SK-N-SH treated with all-trans-retinoic acid at 6 μM for 48 hours (cell line): ENCODE measurements at regions not wholly inside any gene's neighbourhood (a gene's known extent, or its start where the extent isn't known, plus 50 kb on each side); places are given as distances from the start of the nearest gene placed in this dataset.

Experiments
- ATAC-seq: fragments of 200-7000 bp; cut with Tn5 transposase; 3 replicates; pipeline ENCODE4 v1.9.1; 2020; ENCODE audit warnings: mild to moderate bottlenecking, moderate library complexity
- BACH2 ChIP-seq: fragments of 250-450 bp; sonication (Bioruptor Pico); IDR thresholded peaks from 2 replicates; pipeline ENCODE4 v1.9.0; 2021; ENCODE audit warnings: mild to moderate bottlenecking, borderline replicate concordance
- CREB5 ChIP-seq: fragments of 250-450 bp; sonication (Bioruptor Pico); IDR thresholded peaks from 2 replicates; pipeline ENCODE4 v1.5.1; 2020; ENCODE audit warnings: low read depth, mild to moderate bottlenecking, moderate library complexity
- CSDC2 ChIP-seq: fragments of 250-450 bp; sonication (Bioruptor Pico); IDR thresholded peaks from 2 replicates; pipeline ENCODE4 v1.5.0; 2020; ENCODE audit warnings: mild to moderate bottlenecking, moderate library complexity
- CSRNP3 ChIP-seq: fragments of 250-450 bp; sonication (Bioruptor Pico); IDR thresholded peaks from 2 replicates; pipeline ENCODE4 v1.5.1; 2021; ENCODE audit warnings: mild to moderate bottlenecking, moderate library complexity
- ESRRG ChIP-seq: fragments of 250-450 bp; sonication (Bioruptor Pico); IDR thresholded peaks from 2 replicates; pipeline ENCODE4 v1.6.1; 2021; ENCODE audit warnings: mild to moderate bottlenecking
- GLIS3 ChIP-seq: fragments of 250-450 bp; sonication (Bioruptor Pico); IDR thresholded peaks from 2 replicates; pipeline ENCODE4 v1.5.0; 2020; ENCODE audit warnings: mild to moderate bottlenecking, moderate library complexity
- ISL1 ChIP-seq: fragments of 250-450 bp; sonication (Bioruptor Pico); IDR thresholded peaks from 2 replicates; pipeline ENCODE4 v2.1.2; 2022; ENCODE audit warnings: mild to moderate bottlenecking, moderate library complexity
- OSR1 ChIP-seq: fragments of 250-450 bp; sonication (Bioruptor Pico); IDR thresholded peaks from 2 replicates; pipeline ENCODE4 v1.8.0; 2022; ENCODE audit warnings: moderate library complexity, mild to moderate bottlenecking, inconsistent platforms
- PPARA ChIP-seq: fragments of 250-450 bp; sonication (Bioruptor Pico); IDR thresholded peaks from 2 replicates; pipeline ENCODE4 v1.5.0; 2020; ENCODE audit warnings: mild to moderate bottlenecking, borderline replicate concordance
- RARB ChIP-seq: fragments of 250-450 bp; sonication (Bioruptor Pico); IDR thresholded peaks from 2 replicates; pipeline ENCODE4 v1.8.0; 2021; ENCODE audit warnings: mild to moderate bottlenecking, moderate library complexity
- SNAI2 ChIP-seq: fragments of 250-450 bp; sonication (Bioruptor Pico); IDR thresholded peaks from 2 replicates; pipeline ENCODE4 v1.5.0; 2020; ENCODE audit warnings: mild to moderate bottlenecking, moderate library complexity
- TCF4 ChIP-seq: fragments of 250-450 bp; sonication (Bioruptor Pico); IDR thresholded peaks from 2 replicates; pipeline ENCODE4 v1.8.0; 2021; ENCODE audit warnings: mild to moderate bottlenecking, moderate library complexity, borderline replicate concordance
- TOX ChIP-seq: fragments of 250-450 bp; sonication (Bioruptor Pico); IDR thresholded peaks from 2 replicates; pipeline ENCODE4 v1.8.0; 2021; ENCODE audit warnings: mild to moderate bottlenecking, moderate library complexity, borderline replicate concordance
- TSHZ2 ChIP-seq: fragments of 250-450 bp; sonication (Bioruptor Pico); IDR thresholded peaks from 2 replicates; pipeline ENCODE4 v1.5.0; 2020; ENCODE audit warnings: mild to moderate bottlenecking, moderate library complexity
- ZC3H10 ChIP-seq: fragments of 250-450 bp; sonication (Bioruptor Pico); IDR thresholded peaks from 2 replicates; pipeline ENCODE4 v1.5.1; 2021; ENCODE audit warnings: mild to moderate bottlenecking, moderate library complexity
- ZFP3 ChIP-seq: fragments of 250-450 bp; sonication (Bioruptor Pico); IDR thresholded peaks from 2 replicates; pipeline ENCODE4 v1.5.0; 2020; ENCODE audit warnings: mild to moderate bottlenecking, moderate library complexity
- ZFP30 ChIP-seq: fragments of 450-650 bp; formaldehyde crosslinking; IDR thresholded peaks from 2 replicates; pipeline ENCODE4 v1.5.0; 2022; ENCODE audit warnings: mild to moderate bottlenecking, moderate library complexity
- ZNF565 ChIP-seq: fragments of 450-650 bp; formaldehyde crosslinking; conservative IDR thresholded peaks from 2 replicates; pipeline ENCODE4 v1.5.0; 2020; ENCODE audit warnings: low read depth, mild to moderate bottlenecking, moderate library complexity
- ZNF70 ChIP-seq: fragments of 450-650 bp; formaldehyde crosslinking; IDR thresholded peaks from 2 replicates; pipeline ENCODE4 v1.5.0; 2020; ENCODE audit warnings: mild to moderate bottlenecking, moderate library complexity
- ZNF8 ChIP-seq: fragments of 450-650 bp; formaldehyde crosslinking; IDR thresholded peaks from 2 replicates; pipeline ENCODE4 v1.5.0; 2020; ENCODE audit warnings: mild to moderate bottlenecking, moderate library complexity
- TF ChIP-seq, protein P1 (sequence below): fragments of 250-450 bp; sonication (Bioruptor Pico); IDR thresholded peaks from 2 replicates; pipeline ENCODE4 v1.8.0; 2020; ENCODE audit warnings: mild to moderate bottlenecking, moderate library complexity, borderline replicate concordance

GRCh38 chr4:83979773-83980172 is 443.9 kb downstream of the GPAT3 start:
- no peak for TF ChIP-seq ZNF8 (CRISPR knock-in tag)
- TF ChIP-seq CSRNP3 (CRISPR knock-in tag) = no peak
- TF ChIP-seq CSDC2 (CRISPR knock-in tag) = no peak
- TF ChIP-seq TCF4 (CRISPR knock-in tag) = no peak
- ATAC-seq = no peak

- ATAC-seq = no peak
- TF ChIP-seq, protein P1, sequence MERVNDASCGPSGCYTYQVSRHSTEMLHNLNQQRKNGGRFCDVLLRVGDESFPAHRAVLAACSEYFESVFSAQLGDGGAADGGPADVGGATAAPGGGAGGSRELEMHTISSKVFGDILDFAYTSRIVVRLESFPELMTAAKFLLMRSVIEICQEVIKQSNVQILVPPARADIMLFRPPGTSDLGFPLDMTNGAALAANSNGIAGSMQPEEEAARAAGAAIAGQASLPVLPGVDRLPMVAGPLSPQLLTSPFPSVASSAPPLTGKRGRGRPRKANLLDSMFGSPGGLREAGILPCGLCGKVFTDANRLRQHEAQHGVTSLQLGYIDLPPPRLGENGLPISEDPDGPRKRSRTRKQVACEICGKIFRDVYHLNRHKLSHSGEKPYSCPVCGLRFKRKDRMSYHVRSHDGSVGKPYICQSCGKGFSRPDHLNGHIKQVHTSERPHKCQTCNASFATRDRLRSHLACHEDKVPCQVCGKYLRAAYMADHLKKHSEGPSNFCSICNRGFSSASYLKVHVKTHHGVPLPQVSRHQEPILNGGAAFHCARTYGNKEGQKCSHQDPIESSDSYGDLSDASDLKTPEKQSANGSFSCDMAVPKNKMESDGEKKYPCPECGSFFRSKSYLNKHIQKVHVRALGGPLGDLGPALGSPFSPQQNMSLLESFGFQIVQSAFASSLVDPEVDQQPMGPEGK (CRISPR knock-in tag) = no peak
- TF ChIP-seq GLIS3 (CRISPR knock-in tag) (no peak), ZNF565 (CRISPR knock-in tag) (no peak), ZFP30 (CRISPR knock-in tag) (no peak), TOX (no peak), ZFP3 (CRISPR knock-in tag) (no peak), ZNF8 (CRISPR knock-in tag) (no peak), ZC3H10 (CRISPR knock-in tag) (no peak), PPARA (no peak), RARB (CRISPR knock-in tag) (no peak), TSHZ2 (no peak), CREB5 (CRISPR knock-in tag) (no peak)
Observed at GRCh38 chr4:83974111-83974780, 438.3 kb downstream of the GPAT3 start.

DNA sequence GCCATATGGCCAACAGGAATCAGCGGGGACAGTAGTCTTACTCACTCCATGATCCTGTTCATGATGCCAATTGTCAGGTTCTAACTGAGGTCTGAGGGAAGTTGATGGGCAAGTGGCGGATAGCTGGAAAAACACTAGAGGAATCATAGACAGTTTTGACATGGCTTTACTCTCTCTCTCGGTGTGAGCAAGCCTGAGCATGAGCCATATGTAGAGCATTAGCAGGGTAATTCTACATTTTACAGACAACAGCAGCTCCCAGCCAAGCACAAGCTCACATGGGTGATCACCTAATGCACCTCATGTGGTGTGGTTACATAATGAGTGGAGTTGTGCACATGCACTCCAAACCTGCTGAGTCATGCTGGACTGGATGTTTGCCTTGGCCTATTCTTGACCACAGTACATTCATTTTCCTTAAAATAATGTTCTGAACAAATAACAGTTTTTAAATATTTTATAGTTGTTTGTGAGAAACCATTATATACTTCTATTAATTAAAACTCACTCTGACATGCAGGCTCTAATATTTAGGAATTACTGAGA is 429.2 kb downstream of the GPAT3 start:
- no peak for TF ChIP-seq ISL1 (CRISPR knock-in tag)
- TF ChIP-seq TSHZ2 = no peak

GRCh38 chr4:83962492-83962891 is 426.6 kb downstream of the GPAT3 start:
- no peak for ATAC-seq

More for the DNA sequence above, 429.2 kb downstream of the GPAT3 start:
- ATAC-seq = no peak

More at GRCh38 chr4:83962492-83962891, 426.6 kb downstream of the GPAT3 start:
- TF ChIP-seq ESRRG (CRISPR knock-in tag) (no peak), TCF4 (CRISPR knock-in tag) (no peak), TSHZ2 (no peak), OSR1 (CRISPR knock-in tag) (no peak), ZFP30 (CRISPR knock-in tag) (no peak), RARB (CRISPR knock-in tag) (no peak), ZFP3 (CRISPR knock-in tag) (no peak), ZNF70 (CRISPR knock-in tag) (no peak), GLIS3 (CRISPR knock-in tag) (no peak), BACH2 (CRISPR knock-in tag) (no peak), SNAI2 (CRISPR knock-in tag) (no peak), TOX (no peak)
